GM23248 (cell line): ENCODE measurements at regions not wholly inside any gene's neighbourhood (a gene's known extent, or its start where the extent isn't known, plus 50 kb on each side); places are given as distances from the start of the nearest gene placed in this dataset.

Experiments used
- DNase-seq: peaks from one replicate; pipeline ENCODE4 v3.0.0-alpha.2; 2015
- H2AFZ ChIP-seq: fragments of 200-600 bp; sonication (generic); 2 replicates; pipeline ENCODE4 v1.6.1; 2016; ENCODE audit warnings: antibody characterized with exemption
- H3F3A ChIP-seq: fragments of 200-600 bp; sonication (generic); 2 replicates; pipeline ENCODE4 v1.6.1; 2016; ENCODE audit warnings: mild to moderate bottlenecking, antibody characterized with exemption, mixed run types; ENCODE audit not compliant: insufficient read depth
- H3K27ac ChIP-seq: fragments of 200-600 bp; sonication (generic); 2 replicates; pipeline ENCODE4 v1.5.1; 2016; ENCODE audit warnings: mild to moderate bottlenecking
- H3K27me3 ChIP-seq: fragments of 200-600 bp; sonication (generic); replicated peaks from 2 replicates; pipeline ENCODE4 v1.6.1; 2016; ENCODE audit warnings: mild to moderate bottlenecking; ENCODE audit not compliant: insufficient read depth
- H3K36me3 ChIP-seq: fragments of 200-600 bp; sonication (generic); 2 replicates; pipeline ENCODE4 v1.6.1; 2016; ENCODE audit warnings: low read depth, mild to moderate bottlenecking
- H3K4me1 ChIP-seq: fragments of 200-600 bp; sonication (generic); 2 replicates; pipeline ENCODE4 v1.6.1; 2016; ENCODE audit warnings: mild to moderate bottlenecking; ENCODE audit not compliant: insufficient read depth
- H3K4me2 ChIP-seq: fragments of 200-600 bp; sonication (generic); one replicate; pipeline ENCODE4 v1.6.1; 2016; ENCODE audit warnings: mild to moderate bottlenecking; ENCODE audit not compliant: unreplicated experiment
- H3K4me3 ChIP-seq: fragments of 200-600 bp; sonication (generic); 2 replicates; pipeline ENCODE4 v1.5.1; 2016; ENCODE audit warnings: mild to moderate bottlenecking
- H3K79me2 ChIP-seq: fragments of 200-600 bp; sonication (generic); 2 replicates; pipeline ENCODE4 v1.6.1; 2016; ENCODE audit warnings: mild to moderate bottlenecking; ENCODE audit not compliant: insufficient read depth
- H3K9ac ChIP-seq: fragments of 200-600 bp; sonication (generic); 2 replicates; pipeline ENCODE4 v1.6.1; 2016; ENCODE audit warnings: mild to moderate bottlenecking
- H3K9me2 ChIP-seq: fragments of 200-600 bp; sonication (generic); 2 replicates; pipeline ENCODE4 v1.6.1; 2016; ENCODE audit warnings: mixed run types, mild to moderate bottlenecking, moderate library complexity; ENCODE audit not compliant: insufficient read depth
- H3K9me3 ChIP-seq: fragments of 200-600 bp; sonication (generic); one replicate; pipeline ENCODE4 v1.6.1; 2017; ENCODE audit warnings: low read depth
- H4K20me1 ChIP-seq: fragments of 200-600 bp; sonication (generic); 2 replicates; pipeline ENCODE4 v1.6.0; 2016; ENCODE audit not compliant: insufficient read depth
- EZH2 ChIP-seq: fragments of 200-600 bp; sonication (generic); IDR thresholded peaks from 2 replicates; pipeline ENCODE4 v1.6.1; 2018; ENCODE audit warnings: antibody characterized with exemption, mild to moderate bottlenecking; ENCODE audit not compliant: insufficient read depth, poor library complexity, severe bottlenecking
- EZH2phosphoT487 ChIP-seq: fragments of 200-600 bp; sonication (generic); IDR thresholded peaks from 2 replicates; pipeline ENCODE4 v1.6.1; 2018; ENCODE audit warnings: antibody characterized with exemption, moderate library complexity, mild to moderate bottlenecking, low read depth; ENCODE audit not compliant: insufficient read depth
- WGBS, 2 experiments: methylation state at CpG; one replicate each; pipeline ENCODE4 v1.1.6; 2015 to 2017; ENCODE audit warnings: low lambda C conversion rate in 2 of 2, low coverage in 1 of 2; ENCODE audit errors: missing lambda C conversion rate in 2 of 2; 5-methylcytosine and 5-hydroxymethylcytosine counted together
- in situ Hi-C: fragments of 300-500 bp; cut with MboI; formaldehyde crosslinking; loops from 2 replicates; pipeline ENCODE4 v1.15.0; 2020

DNA sequence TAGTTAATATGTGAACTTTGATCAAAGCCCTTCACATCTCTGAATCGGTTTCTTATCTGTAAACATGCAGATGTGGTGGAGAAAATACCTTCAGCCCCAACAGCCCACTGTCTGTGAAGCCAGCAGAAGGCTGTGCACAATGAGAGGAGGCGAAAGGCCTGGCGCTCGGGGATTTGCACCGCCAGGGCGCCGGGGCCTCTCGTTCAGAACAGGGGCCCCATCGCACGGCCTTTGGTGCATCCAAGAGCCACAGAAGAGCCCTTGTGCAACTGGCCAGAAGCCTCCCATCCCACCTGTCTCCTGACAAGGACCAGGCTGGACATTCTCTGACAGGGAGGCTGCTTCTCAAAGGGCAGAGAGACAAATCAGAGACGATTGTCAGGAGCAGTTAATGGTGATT, 407.2 kb upstream of the MYT1L start:
- Histone ChIP-seq H3K9me2 (no peaks in the 10 kb centered on the region), H2AFZ (no peak overlapping the region), H3K27me3 (no peaks in the 10 kb centered on the region), H3K79me2 (no peaks in the 10 kb centered on the region), H3K4me2 (no peak overlapping the region), H3K9me3 (no peaks in the 10 kb centered on the region), H3K4me3 (no peak overlapping the region), H3K36me3 (no peaks in the 10 kb centered on the region), H4K20me1 (no peaks in the 10 kb centered on the region), H3K4me1 (no peaks in the 10 kb centered on the region), H3F3A (no peaks in the 10 kb centered on the region), H3K27ac (no peak overlapping the region), H3K9ac (no peak overlapping the region)
- no peak for TF ChIP-seq EZH2phosphoT487
- TF ChIP-seq EZH2, result no peak
- in situ Hi-C loops, result no loop called here
- 68 to 74% methylated on average over 11 of the region's 11 CpGs for WGBS, 2 experiments
- no peak for DNase-seq

- no peaks in the 10 kb centered on the region for H3K79me2 ChIP-seq
- no peaks in the 10 kb centered on the region for H3K9me3 ChIP-seq
- no peak overlapping the region for H2AFZ ChIP-seq
- H4K20me1 ChIP-seq, result no peaks in the 10 kb centered on the region
- H3K36me3 ChIP-seq, result no peaks in the 10 kb centered on the region
- no peaks in the 10 kb centered on the region for H3K4me1 ChIP-seq
- 58 to 59% methylated on average over 7 of the region's 7 CpGs for WGBS, 2 experiments
- no peak for DNase-seq
- H3K9ac ChIP-seq, result no peak overlapping the region
- H3K27ac ChIP-seq, result no peak overlapping the region
- H3F3A ChIP-seq, result no peaks in the 10 kb centered on the region
- no peak for TF ChIP-seq EZH2phosphoT487
- TF ChIP-seq EZH2, result no peak
- H3K4me3 ChIP-seq, result no peak overlapping the region
- H3K27me3 ChIP-seq, result no peaks in the 10 kb centered on the region
- no peak overlapping the region for H3K4me2 ChIP-seq
- H3K9me2 ChIP-seq, result no peaks in the 10 kb centered on the region
- in situ Hi-C loops, result no loop called here
These were observed 404.0 kb upstream of the MYT1L start for GRCh38 chr2:2735041-2735440.

GRCh38 chr2:2734308-2734707, 403.2 kb upstream of the MYT1L start:
- no peaks in the 10 kb centered on the region for H3K36me3 ChIP-seq
- TF ChIP-seq EZH2, result no peak
- TF ChIP-seq EZH2phosphoT487, result no peak
- in situ Hi-C loops, result no loop called here
- no peak overlapping the region for H3K27ac ChIP-seq
- WGBS, 2 experiments, result 22 to 36% methylated on average over 9 of the region's 9 CpGs
- no peak for DNase-seq
- no peak overlapping the region for H3K9ac ChIP-seq
- no peaks in the 10 kb centered on the region for H3K9me2 ChIP-seq
- no peaks in the 10 kb centered on the region for H3K4me1 ChIP-seq
- H3K4me2 ChIP-seq, result no peak overlapping the region
- no peaks in the 10 kb centered on the region for H3K9me3 ChIP-seq
- no peaks in the 10 kb centered on the region for H3F3A ChIP-seq
- no peak overlapping the region for H2AFZ ChIP-seq
- no peaks in the 10 kb centered on the region for H4K20me1 ChIP-seq
- H3K4me3 ChIP-seq, result no peak overlapping the region
- H3K79me2 ChIP-seq, result no peaks in the 10 kb centered on the region
- H3K27me3 ChIP-seq, result no peaks in the 10 kb centered on the region

GRCh38 chr2:2733818-2734217, 402.7 kb upstream of the MYT1L start:
- TF ChIP-seq EZH2phosphoT487 (no peak), EZH2 (no peak)
- no peaks in the 10 kb centered on the region for H4K20me1 ChIP-seq
- no peak overlapping the region for H3K4me3 ChIP-seq
- H2AFZ ChIP-seq, result no peak overlapping the region
- in situ Hi-C loops, result no loop called here
- no peaks in the 10 kb centered on the region for H3F3A ChIP-seq
- no peaks in the 10 kb centered on the region for H3K27me3 ChIP-seq
- H3K9me3 ChIP-seq, result no peaks in the 10 kb centered on the region
- no peak overlapping the region for H3K27ac ChIP-seq
- H3K9ac ChIP-seq, result no peak overlapping the region
- no peaks in the 10 kb centered on the region for H3K79me2 ChIP-seq
- DNase-seq, result no peak
- H3K9me2 ChIP-seq, result no peaks in the 10 kb centered on the region
- WGBS, 2 experiments, result 44 to 47% methylated on average over 11 of the region's 11 CpGs
- no peaks in the 10 kb centered on the region for H3K4me1 ChIP-seq
- no peak overlapping the region for H3K4me2 ChIP-seq
- H3K36me3 ChIP-seq, result no peaks in the 10 kb centered on the region
